ENCODE measurements at regions not wholly inside any gene's neighbourhood (a gene's known extent, or its start where the extent isn't known, plus 50 kb on each side); places are given as distances from the start of the nearest gene placed in this dataset.

DNA sequence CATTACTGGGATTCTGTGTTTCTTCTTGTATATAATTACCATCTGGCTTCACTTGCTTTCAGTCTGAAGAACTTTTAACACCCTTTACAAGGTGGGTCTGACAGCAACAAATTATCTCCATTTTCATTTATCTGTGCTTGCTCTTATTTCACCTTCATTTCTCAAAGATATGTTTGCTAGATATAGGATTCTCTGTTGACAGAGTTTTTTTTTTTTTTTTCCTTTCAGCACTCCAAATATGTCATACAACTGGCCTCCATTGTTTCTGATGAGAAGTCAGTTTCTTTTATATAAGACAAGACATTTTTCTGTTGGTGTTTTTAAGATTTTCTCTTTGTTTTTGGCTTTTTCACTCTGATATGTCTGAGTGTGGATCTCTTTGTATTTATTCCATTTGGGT is 59.3 kb upstream of the TACR1 start:
- Histone ChIP-seq H3K4me1 (ENCODE audit: insufficient read depth) (no peaks in the 10 kb centered on the region), H3K79me2 (no peaks in the 10 kb centered on the region), H3K36me3 (replicated peaks; ENCODE audit: insufficient read depth, low read depth) (no peaks in the 10 kb centered on the region), H3K9me3 (ENCODE audit: low read depth) (peaks cover 6% of the 10 kb centered on the region), H3K27me3 (no peaks in the 10 kb centered on the region), H3K4me3 (no peak overlapping the region), H2AFZ (no peak overlapping the region), H3K27ac (no peak overlapping the region), H4K20me1 (ENCODE audit: insufficient read depth, poor library complexity, severe bottlenecking) (no peaks in the 10 kb centered on the region), H3K4me2 (no peak overlapping the region), H3K9me2 (replicated peaks; ENCODE audit: insufficient read depth) (no peaks in the 10 kb centered on the region)
- TF ChIP-seq EZH2phosphoT487 (IDR thresholded peaks at IDR 0.05; ENCODE audit: low read depth, severe bottlenecking, unreplicated experiment) (no peak), EZH2 (IDR thresholded peaks at IDR 0.05; ENCODE audit: borderline replicate concordance) (no peak)
- TF ChIP-seq, protein P1, sequence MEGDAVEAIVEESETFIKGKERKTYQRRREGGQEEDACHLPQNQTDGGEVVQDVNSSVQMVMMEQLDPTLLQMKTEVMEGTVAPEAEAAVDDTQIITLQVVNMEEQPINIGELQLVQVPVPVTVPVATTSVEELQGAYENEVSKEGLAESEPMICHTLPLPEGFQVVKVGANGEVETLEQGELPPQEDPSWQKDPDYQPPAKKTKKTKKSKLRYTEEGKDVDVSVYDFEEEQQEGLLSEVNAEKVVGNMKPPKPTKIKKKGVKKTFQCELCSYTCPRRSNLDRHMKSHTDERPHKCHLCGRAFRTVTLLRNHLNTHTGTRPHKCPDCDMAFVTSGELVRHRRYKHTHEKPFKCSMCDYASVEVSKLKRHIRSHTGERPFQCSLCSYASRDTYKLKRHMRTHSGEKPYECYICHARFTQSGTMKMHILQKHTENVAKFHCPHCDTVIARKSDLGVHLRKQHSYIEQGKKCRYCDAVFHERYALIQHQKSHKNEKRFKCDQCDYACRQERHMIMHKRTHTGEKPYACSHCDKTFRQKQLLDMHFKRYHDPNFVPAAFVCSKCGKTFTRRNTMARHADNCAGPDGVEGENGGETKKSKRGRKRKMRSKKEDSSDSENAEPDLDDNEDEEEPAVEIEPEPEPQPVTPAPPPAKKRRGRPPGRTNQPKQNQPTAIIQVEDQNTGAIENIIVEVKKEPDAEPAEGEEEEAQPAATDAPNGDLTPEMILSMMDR (IDR thresholded peaks at IDR 0.05; ENCODE audit: poor library complexity), result no peak
- DNase-seq (ENCODE audit: low spot score), result no peak

GRCh38 chr2:75256485-75256884 is 57.2 kb upstream of the TACR1 start:
- H3K9me2 ChIP-seq (replicated peaks; ENCODE audit: insufficient read depth), result no peaks in the 10 kb centered on the region
- H4K20me1 ChIP-seq (ENCODE audit: insufficient read depth, poor library complexity, severe bottlenecking), result no peaks in the 10 kb centered on the region
- no peaks in the 10 kb centered on the region for H3K4me1 ChIP-seq (ENCODE audit: insufficient read depth)
- TF ChIP-seq EZH2 (IDR thresholded peaks at IDR 0.05; ENCODE audit: borderline replicate concordance) (no peak), EZH2phosphoT487 (IDR thresholded peaks at IDR 0.05; ENCODE audit: low read depth, severe bottlenecking, unreplicated experiment) (no peak)
- TF ChIP-seq, protein P1 (IDR thresholded peaks at IDR 0.05; ENCODE audit: poor library complexity), result no peak
- DNase-seq (ENCODE audit: low spot score), result no peak
- 86% methylated on average over 1 of the region's 1 CpG for WGBS (ENCODE audit: low lambda C conversion rate, missing lambda C conversion rate)
- H3K27me3 ChIP-seq, result no peaks in the 10 kb centered on the region
- peaks cover 6% of the 10 kb centered on the region for H3K9me3 ChIP-seq (ENCODE audit: low read depth)
- no peaks in the 10 kb centered on the region for H3K79me2 ChIP-seq
- H3K36me3 ChIP-seq (replicated peaks; ENCODE audit: insufficient read depth, low read depth), result no peaks in the 10 kb centered on the region
- H3K27ac ChIP-seq, result no peak overlapping the region
- no peak overlapping the region for H3K4me3 ChIP-seq
- H3K4me2 ChIP-seq, result no peak overlapping the region
- H2AFZ ChIP-seq, result no peak overlapping the region

DNA sequence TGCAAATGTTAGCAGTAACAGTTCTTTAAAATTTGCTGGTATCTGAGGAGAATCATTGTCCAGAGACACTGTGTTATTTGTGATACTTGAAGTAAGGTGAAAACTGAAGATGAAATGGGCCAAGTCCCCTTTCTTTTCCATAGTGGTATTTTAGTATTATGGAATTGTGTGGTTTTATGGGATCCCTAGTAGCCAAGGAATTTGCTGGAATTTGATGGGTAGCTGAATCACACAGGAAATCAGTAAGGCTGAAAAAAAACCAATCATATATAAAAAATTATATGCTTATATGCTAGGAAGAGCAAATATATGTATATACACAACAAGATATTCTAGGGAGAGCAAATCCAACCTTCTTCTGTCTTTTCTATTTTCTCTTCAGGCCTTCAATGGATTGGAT is 54.2 kb upstream of the TACR1 start:
- Histone ChIP-seq H3K27ac (no peak overlapping the region), H3K27me3 (no peaks in the 10 kb centered on the region), H3K79me2 (no peaks in the 10 kb centered on the region), H4K20me1 (ENCODE audit: insufficient read depth, poor library complexity, severe bottlenecking) (no peaks in the 10 kb centered on the region), H2AFZ (no peak overlapping the region), H3K36me3 (replicated peaks; ENCODE audit: insufficient read depth, low read depth) (no peaks in the 10 kb centered on the region), H3K4me3 (no peak overlapping the region), H3K4me2 (no peak overlapping the region), H3K9me2 (replicated peaks; ENCODE audit: insufficient read depth) (no peaks in the 10 kb centered on the region), H3K4me1 (ENCODE audit: insufficient read depth) (no peaks in the 10 kb centered on the region), H3K9me3 (ENCODE audit: low read depth) (peaks cover 6% of the 10 kb centered on the region)
- TF ChIP-seq EZH2phosphoT487 (IDR thresholded peaks at IDR 0.05; ENCODE audit: low read depth, severe bottlenecking, unreplicated experiment), result no peak
- TF ChIP-seq EZH2 (IDR thresholded peaks at IDR 0.05; ENCODE audit: borderline replicate concordance), result no peak
- TF ChIP-seq, protein P1 (IDR thresholded peaks at IDR 0.05; ENCODE audit: poor library complexity), result no peak
- no peak for DNase-seq (ENCODE audit: low spot score)

GRCh38 chr2:75251896-75252295 is 52.6 kb upstream of the TACR1 start:
- Histone ChIP-seq H3K27me3 (no peaks in the 10 kb centered on the region), H3K27ac (no peak overlapping the region), H3K79me2 (no peaks in the 10 kb centered on the region), H3K9me3 (ENCODE audit: low read depth) (no peaks in the 10 kb centered on the region), H3K36me3 (replicated peaks; ENCODE audit: insufficient read depth, low read depth) (no peaks in the 10 kb centered on the region), H3K9me2 (replicated peaks; ENCODE audit: insufficient read depth) (no peaks in the 10 kb centered on the region), H3K4me2 (no peak overlapping the region), H4K20me1 (ENCODE audit: insufficient read depth, poor library complexity, severe bottlenecking) (no peaks in the 10 kb centered on the region), H2AFZ (no peak overlapping the region), H3K4me3 (no peak overlapping the region), H3K4me1 (ENCODE audit: insufficient read depth) (no peaks in the 10 kb centered on the region)
- 96% methylated on average over 3 of the region's 3 CpGs for WGBS (ENCODE audit: low lambda C conversion rate, missing lambda C conversion rate)
- no peak for DNase-seq (ENCODE audit: low spot score)
- no peak for TF ChIP-seq EZH2 (IDR thresholded peaks at IDR 0.05; ENCODE audit: borderline replicate concordance)
- TF ChIP-seq, protein P1 (IDR thresholded peaks at IDR 0.05; ENCODE audit: poor library complexity), result no peak
- no peak for TF ChIP-seq EZH2phosphoT487 (IDR thresholded peaks at IDR 0.05; ENCODE audit: low read depth, severe bottlenecking, unreplicated experiment)
